Neural progenitor cell (in vitro differentiated cells): ENCODE measurements at regions not wholly inside any gene's neighbourhood (a gene's known extent, or its start where the extent isn't known, plus 50 kb on each side); places are given as distances from the start of the nearest gene placed in this dataset.

Experiments
- EZH2 ChIP-seq: fragments of 200-600 bp; sonication (generic); IDR thresholded peaks from 2 replicates; pipeline ENCODE4 v1.6.1; 2017; ENCODE audit warnings: antibody characterized with exemption, mild to moderate bottlenecking, moderate library complexity
- TF ChIP-seq, protein P1 (sequence below): fragments of 200-600 bp; sonication (generic); IDR thresholded peaks from 2 replicates; pipeline ENCODE4 v1.5.1; 2017; ENCODE audit warnings: antibody characterized with exemption, mild to moderate bottlenecking

DNA sequence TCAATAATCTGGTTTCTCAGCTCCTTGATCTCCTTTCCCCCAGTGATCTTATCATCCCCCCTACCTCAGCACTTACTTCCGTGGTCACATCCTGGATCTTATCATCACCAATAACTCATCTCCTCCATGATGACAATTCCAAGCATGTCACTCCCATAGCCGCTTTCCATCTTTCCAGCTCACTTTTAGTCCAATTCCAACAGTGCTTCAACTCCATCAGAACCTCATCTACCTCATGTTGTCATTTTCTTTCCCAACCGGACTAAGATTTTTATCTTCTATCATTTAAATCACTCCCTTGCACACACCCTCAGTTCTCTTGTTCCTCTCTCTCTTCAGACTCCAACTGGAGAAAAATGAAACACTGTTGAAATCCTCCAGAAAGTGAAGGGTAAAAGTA is 75.9 kb upstream of the UBE2E2 start:
- no peak for TF ChIP-seq EZH2
- TF ChIP-seq, protein P1, sequence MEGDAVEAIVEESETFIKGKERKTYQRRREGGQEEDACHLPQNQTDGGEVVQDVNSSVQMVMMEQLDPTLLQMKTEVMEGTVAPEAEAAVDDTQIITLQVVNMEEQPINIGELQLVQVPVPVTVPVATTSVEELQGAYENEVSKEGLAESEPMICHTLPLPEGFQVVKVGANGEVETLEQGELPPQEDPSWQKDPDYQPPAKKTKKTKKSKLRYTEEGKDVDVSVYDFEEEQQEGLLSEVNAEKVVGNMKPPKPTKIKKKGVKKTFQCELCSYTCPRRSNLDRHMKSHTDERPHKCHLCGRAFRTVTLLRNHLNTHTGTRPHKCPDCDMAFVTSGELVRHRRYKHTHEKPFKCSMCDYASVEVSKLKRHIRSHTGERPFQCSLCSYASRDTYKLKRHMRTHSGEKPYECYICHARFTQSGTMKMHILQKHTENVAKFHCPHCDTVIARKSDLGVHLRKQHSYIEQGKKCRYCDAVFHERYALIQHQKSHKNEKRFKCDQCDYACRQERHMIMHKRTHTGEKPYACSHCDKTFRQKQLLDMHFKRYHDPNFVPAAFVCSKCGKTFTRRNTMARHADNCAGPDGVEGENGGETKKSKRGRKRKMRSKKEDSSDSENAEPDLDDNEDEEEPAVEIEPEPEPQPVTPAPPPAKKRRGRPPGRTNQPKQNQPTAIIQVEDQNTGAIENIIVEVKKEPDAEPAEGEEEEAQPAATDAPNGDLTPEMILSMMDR, result no peak
